Neural cell (in vitro differentiated cells): ENCODE measurements at regions not wholly inside any gene's neighbourhood (a gene's known extent, or its start where the extent isn't known, plus 50 kb on each side); places are given as distances from the start of the nearest gene placed in this dataset.

Source experiments
- EP300 ChIP-seq: fragments of 450-650 bp; conservative IDR thresholded peaks from 2 replicates; pipeline ENCODE4 v1.6.1; 2014; ENCODE audit warnings: antibody characterized with exemption, mild to moderate bottlenecking, moderate library complexity; ENCODE audit not compliant: poor library complexity, severe bottlenecking
- EZH2 ChIP-seq: fragments of 200-600, 300-800 bp; shearing (Covaris generic), sonication (generic); IDR thresholded peaks from 2 replicates; pipeline ENCODE4 v1.6.1; 2014; ENCODE audit warnings: antibody characterized with exemption, low read length, borderline replicate concordance, mild to moderate bottlenecking; ENCODE audit not compliant: insufficient read depth, poor library complexity, severe bottlenecking
- SMC3 ChIP-seq: fragments of 450-650 bp; conservative IDR thresholded peaks from 2 replicates; pipeline ENCODE4 v1.6.1; 2014; ENCODE audit warnings: antibody characterized with exemption, mild to moderate bottlenecking, moderate library complexity; ENCODE audit not compliant: poor library complexity
- TF ChIP-seq, protein P1 (sequence below): fragments of 450-650 bp; IDR thresholded peaks from 2 replicates; pipeline ENCODE4 v1.5.1; 2014; ENCODE audit warnings: antibody characterized with exemption, mild to moderate bottlenecking, moderate library complexity; ENCODE audit not compliant: poor library complexity, severe bottlenecking

DNA sequence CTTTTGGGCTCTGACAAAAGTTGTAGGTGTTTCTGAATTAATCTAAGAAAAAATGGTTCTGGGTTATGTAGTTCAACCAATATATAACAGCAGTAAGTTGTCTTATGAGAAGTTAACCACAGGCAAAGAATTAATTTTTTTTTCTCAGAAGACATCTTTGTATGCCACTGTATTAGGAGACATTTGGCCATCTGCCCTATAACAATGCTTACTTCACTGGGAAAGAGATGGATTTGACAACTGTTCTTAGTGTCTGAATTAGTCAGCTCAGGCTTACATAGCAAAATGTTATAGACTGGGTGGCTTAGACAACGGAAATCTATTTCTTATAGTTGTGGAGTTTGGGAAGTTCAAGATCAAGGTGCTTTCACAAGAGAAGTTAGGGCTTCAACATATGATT lies 508.1 kb downstream of the STIM2 start:
- TF ChIP-seq EZH2, result no peak
- TF ChIP-seq, protein P1, sequence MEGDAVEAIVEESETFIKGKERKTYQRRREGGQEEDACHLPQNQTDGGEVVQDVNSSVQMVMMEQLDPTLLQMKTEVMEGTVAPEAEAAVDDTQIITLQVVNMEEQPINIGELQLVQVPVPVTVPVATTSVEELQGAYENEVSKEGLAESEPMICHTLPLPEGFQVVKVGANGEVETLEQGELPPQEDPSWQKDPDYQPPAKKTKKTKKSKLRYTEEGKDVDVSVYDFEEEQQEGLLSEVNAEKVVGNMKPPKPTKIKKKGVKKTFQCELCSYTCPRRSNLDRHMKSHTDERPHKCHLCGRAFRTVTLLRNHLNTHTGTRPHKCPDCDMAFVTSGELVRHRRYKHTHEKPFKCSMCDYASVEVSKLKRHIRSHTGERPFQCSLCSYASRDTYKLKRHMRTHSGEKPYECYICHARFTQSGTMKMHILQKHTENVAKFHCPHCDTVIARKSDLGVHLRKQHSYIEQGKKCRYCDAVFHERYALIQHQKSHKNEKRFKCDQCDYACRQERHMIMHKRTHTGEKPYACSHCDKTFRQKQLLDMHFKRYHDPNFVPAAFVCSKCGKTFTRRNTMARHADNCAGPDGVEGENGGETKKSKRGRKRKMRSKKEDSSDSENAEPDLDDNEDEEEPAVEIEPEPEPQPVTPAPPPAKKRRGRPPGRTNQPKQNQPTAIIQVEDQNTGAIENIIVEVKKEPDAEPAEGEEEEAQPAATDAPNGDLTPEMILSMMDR, result no peak
- no peak for TF ChIP-seq EP300
- TF ChIP-seq SMC3, result no peak
